ENCODE measurements at regions not wholly inside any gene's neighbourhood (a gene's known extent, or its start where the extent isn't known, plus 50 kb on each side); places are given as distances from the start of the nearest gene placed in this dataset.

DNA sequence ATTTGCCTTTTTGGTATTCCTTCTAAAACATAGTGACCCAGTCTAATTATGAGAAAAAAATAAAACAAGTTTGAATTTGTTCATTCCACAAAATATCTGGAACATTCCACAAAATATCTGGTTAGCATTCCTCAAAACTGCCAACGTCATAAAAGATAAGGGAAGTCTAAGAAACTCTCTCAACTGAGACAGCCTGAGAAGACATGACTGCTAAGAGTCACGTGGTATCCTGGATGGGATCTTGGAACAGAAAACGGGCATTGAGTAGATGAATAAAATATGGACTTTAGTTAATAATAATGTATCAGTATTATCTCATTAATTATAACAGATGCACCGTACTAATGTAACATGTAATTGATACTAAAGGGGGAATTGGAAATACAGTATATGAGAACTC, 280.9 kb downstream of the ARAP2 start:
- no peak for TF ChIP-seq FOXM1 (IDR thresholded peaks at IDR 0.05; ENCODE audit: borderline replicate concordance, low read depth)
- no peak for TF ChIP-seq CEBPB (IDR thresholded peaks at IDR 0.05)
- TF ChIP-seq EGR1 (IDR thresholded peaks at IDR 0.05): no peak
- no peak for TF ChIP-seq TAF1 (IDR thresholded peaks at IDR 0.05; ENCODE audit: low read depth)
- TF ChIP-seq, protein P1, sequence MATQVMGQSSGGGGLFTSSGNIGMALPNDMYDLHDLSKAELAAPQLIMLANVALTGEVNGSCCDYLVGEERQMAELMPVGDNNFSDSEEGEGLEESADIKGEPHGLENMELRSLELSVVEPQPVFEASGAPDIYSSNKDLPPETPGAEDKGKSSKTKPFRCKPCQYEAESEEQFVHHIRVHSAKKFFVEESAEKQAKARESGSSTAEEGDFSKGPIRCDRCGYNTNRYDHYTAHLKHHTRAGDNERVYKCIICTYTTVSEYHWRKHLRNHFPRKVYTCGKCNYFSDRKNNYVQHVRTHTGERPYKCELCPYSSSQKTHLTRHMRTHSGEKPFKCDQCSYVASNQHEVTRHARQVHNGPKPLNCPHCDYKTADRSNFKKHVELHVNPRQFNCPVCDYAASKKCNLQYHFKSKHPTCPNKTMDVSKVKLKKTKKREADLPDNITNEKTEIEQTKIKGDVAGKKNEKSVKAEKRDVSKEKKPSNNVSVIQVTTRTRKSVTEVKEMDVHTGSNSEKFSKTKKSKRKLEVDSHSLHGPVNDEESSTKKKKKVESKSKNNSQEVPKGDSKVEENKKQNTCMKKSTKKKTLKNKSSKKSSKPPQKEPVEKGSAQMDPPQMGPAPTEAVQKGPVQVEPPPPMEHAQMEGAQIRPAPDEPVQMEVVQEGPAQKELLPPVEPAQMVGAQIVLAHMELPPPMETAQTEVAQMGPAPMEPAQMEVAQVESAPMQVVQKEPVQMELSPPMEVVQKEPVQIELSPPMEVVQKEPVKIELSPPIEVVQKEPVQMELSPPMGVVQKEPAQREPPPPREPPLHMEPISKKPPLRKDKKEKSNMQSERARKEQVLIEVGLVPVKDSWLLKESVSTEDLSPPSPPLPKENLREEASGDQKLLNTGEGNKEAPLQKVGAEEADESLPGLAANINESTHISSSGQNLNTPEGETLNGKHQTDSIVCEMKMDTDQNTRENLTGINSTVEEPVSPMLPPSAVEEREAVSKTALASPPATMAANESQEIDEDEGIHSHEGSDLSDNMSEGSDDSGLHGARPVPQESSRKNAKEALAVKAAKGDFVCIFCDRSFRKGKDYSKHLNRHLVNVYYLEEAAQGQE (IDR thresholded peaks at IDR 0.05; ENCODE audit: low read depth): no peak
- TF ChIP-seq ZBTB7A (IDR thresholded peaks at IDR 0.05; ENCODE audit: low read depth): no peak
- no peak for TF ChIP-seq CREB1 (IDR thresholded peaks at IDR 0.05; ENCODE audit: low read depth)
- TF ChIP-seq RAD21 (IDR thresholded peaks at IDR 0.05; ENCODE audit: low read depth): no peak
- no peak for TF ChIP-seq YY1 (IDR thresholded peaks at IDR 0.05; ENCODE audit: low read depth)
- TF ChIP-seq TCF12 (IDR thresholded peaks at IDR 0.05; ENCODE audit: low read depth): no peak
- TF ChIP-seq EP300 (IDR thresholded peaks at IDR 0.05; ENCODE audit: borderline replicate concordance): no peak
- TF ChIP-seq TEAD4 (IDR thresholded peaks at IDR 0.05): no peak
- TF ChIP-seq, protein P2, sequence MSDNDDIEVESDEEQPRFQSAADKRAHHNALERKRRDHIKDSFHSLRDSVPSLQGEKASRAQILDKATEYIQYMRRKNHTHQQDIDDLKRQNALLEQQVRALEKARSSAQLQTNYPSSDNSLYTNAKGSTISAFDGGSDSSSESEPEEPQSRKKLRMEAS (IDR thresholded peaks at IDR 0.05): no peak

DNA sequence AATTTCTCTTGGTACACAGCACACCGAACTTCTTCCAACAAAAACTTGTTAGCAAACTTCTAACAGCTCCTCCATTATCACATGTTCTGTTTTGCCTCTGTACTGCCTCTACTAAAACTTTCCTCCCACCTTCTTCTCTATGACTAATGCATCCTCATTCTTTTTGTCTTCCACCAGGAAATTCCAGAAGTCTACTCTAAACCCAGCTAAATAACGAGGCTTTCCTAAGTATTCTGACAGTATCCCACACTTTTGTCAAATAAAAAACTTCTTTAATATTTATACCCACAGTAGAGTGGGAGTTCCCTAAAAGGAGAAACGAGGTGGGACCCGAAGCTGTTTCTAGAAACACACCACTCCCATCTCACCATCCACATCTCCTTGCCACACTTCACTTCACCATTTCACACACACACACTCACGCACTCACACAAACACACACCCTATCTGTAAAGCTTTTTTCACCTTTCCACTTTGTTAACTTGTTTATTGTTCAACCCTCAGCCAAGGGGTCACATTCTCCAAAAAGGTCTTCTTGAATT, 280.3 kb downstream of the ARAP2 start:
- no peak for TF ChIP-seq EP300 (IDR thresholded peaks at IDR 0.05; ENCODE audit: borderline replicate concordance)
- TF ChIP-seq CEBPB (IDR thresholded peaks at IDR 0.05): no peak
- TF ChIP-seq, protein P1 (IDR thresholded peaks at IDR 0.05; ENCODE audit: low read depth): no peak
- no peak for TF ChIP-seq YY1 (IDR thresholded peaks at IDR 0.05; ENCODE audit: low read depth)
- no peak for TF ChIP-seq TAF1 (IDR thresholded peaks at IDR 0.05; ENCODE audit: low read depth)
- no peak for TF ChIP-seq TEAD4 (IDR thresholded peaks at IDR 0.05)
- TF ChIP-seq ZBTB7A (IDR thresholded peaks at IDR 0.05; ENCODE audit: low read depth): no peak
- TF ChIP-seq RAD21 (IDR thresholded peaks at IDR 0.05; ENCODE audit: low read depth): no peak
- TF ChIP-seq, protein P3, sequence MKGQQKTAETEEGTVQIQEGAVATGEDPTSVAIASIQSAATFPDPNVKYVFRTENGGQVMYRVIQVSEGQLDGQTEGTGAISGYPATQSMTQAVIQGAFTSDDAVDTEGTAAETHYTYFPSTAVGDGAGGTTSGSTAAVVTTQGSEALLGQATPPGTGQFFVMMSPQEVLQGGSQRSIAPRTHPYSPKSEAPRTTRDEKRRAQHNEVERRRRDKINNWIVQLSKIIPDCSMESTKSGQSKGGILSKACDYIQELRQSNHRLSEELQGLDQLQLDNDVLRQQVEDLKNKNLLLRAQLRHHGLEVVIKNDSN (IDR thresholded peaks at IDR 0.05): no peak
- TF ChIP-seq, protein P2 (IDR thresholded peaks at IDR 0.05): no peak
- no peak for TF ChIP-seq TCF12 (IDR thresholded peaks at IDR 0.05; ENCODE audit: low read depth)
- TF ChIP-seq FOXM1 (IDR thresholded peaks at IDR 0.05; ENCODE audit: borderline replicate concordance, low read depth): no peak
- no peak for TF ChIP-seq EGR1 (IDR thresholded peaks at IDR 0.05)
- TF ChIP-seq NFIC (IDR thresholded peaks at IDR 0.05): no peak
- no peak for TF ChIP-seq CREB1 (IDR thresholded peaks at IDR 0.05; ENCODE audit: low read depth)

DNA sequence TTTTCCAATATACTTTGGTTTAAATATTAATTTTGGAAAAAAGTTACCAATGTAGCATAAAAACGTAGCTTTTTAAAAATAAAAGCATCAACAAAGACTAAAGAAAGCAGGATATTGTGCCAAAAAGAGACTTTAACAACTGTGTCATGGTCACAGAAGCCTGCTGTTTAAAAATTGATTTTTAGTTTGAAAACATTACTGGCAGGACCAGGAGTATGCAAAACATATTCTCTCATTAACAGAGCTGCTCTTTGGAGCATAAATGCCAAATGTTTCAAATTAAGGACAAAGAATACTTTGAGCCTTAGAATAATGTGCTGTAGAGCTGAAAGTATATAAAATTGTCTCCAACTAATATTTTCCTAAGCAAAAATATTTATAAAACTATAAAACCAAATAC, 279.0 kb downstream of the ARAP2 start:
- TF ChIP-seq ZBTB7A (IDR thresholded peaks at IDR 0.05; ENCODE audit: low read depth) (no peak), TCF12 (IDR thresholded peaks at IDR 0.05; ENCODE audit: low read depth) (no peak)

DNA sequence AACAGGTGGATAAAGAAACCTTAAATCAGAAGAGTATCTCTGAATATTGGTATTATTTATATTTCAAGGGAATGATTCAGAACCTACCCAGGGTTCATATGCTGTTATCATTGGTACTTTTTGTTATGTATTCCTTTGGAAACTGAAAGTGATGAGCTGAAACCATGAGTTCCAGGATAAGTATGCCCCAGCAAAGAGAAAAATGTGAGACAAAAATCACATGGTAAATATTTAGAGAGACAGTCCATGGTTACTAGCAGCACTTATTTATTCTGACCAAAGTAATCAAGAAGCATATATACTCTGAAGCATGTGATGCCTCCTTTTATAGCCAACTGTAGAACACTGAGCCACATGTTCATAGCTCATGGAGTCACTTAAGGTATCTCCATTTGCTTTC, 277.7 kb downstream of the ARAP2 start:
- TF ChIP-seq EP300 (IDR thresholded peaks at IDR 0.05; ENCODE audit: borderline replicate concordance) (no peak), EGR1 (IDR thresholded peaks at IDR 0.05) (no peak), TEAD4 (IDR thresholded peaks at IDR 0.05) (no peak), CREB1 (IDR thresholded peaks at IDR 0.05; ENCODE audit: low read depth) (no peak)

DNA sequence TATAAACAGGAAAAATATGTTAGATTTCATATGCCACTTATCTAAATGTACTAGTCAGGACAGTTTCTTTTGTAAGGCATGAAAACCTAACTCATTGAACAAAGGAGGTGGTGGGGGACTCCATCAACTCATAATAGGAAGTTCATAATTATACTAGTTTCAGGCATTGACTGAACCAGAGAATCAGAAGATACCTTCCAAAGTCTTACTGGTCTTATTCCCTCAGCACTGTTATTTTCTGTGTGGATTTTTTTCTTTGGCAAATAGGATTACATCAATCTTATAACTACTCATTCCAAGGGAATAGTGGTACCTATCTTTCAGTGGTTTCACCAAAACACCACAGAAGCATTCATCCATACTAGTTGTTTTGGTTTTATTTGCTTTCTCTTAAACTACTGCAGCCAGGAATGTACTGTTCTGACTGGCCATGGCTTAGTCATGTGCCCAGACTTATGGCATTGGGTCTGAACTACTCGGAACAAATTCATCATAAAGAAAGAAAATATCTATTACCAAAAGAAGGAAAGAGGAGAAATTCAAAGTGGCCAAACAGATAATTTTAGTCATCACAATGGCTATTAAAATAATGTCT, 273.9 kb downstream of the ARAP2 start:
- TF ChIP-seq NFIC (IDR thresholded peaks at IDR 0.05): no peak
- no peak for TF ChIP-seq YY1 (IDR thresholded peaks at IDR 0.05; ENCODE audit: low read depth)
- TF ChIP-seq TAF1 (IDR thresholded peaks at IDR 0.05; ENCODE audit: low read depth): no peak
- no peak for TF ChIP-seq CREB1 (IDR thresholded peaks at IDR 0.05; ENCODE audit: low read depth)
- no peak for TF ChIP-seq TCF12 (IDR thresholded peaks at IDR 0.05; ENCODE audit: low read depth)
- no peak for TF ChIP-seq CEBPB (IDR thresholded peaks at IDR 0.05)
- TF ChIP-seq RAD21 (IDR thresholded peaks at IDR 0.05; ENCODE audit: low read depth): no peak
- TF ChIP-seq ZBTB7A (IDR thresholded peaks at IDR 0.05; ENCODE audit: low read depth): no peak
- TF ChIP-seq, protein P3 (IDR thresholded peaks at IDR 0.05): no peak

DNA sequence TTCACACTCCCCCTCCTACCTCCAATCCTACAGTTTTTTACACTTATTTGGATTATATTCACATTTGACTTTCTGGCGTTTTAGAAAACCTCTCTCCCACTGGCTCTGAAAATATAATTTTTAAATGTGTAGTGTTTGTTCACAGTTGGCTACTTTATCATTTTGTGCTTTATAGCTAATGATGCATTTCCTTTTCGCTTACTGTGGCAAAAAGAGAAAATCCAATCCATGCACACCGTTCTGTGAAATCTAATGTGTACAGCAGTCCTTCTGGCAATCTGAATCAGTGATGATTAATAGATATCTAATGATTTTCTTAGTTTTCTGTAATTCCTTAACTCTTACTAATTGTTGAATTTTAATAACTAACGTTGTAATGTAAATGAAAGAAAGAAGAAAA, 271.5 kb downstream of the ARAP2 start:
- TF ChIP-seq TEAD4 (IDR thresholded peaks at IDR 0.05) (no peak), TCF12 (IDR thresholded peaks at IDR 0.05; ENCODE audit: low read depth) (no peak), EGR1 (IDR thresholded peaks at IDR 0.05) (no peak), RAD21 (IDR thresholded peaks at IDR 0.05; ENCODE audit: low read depth) (no peak), TAF1 (IDR thresholded peaks at IDR 0.05; ENCODE audit: low read depth) (no peak), FOXM1 (IDR thresholded peaks at IDR 0.05; ENCODE audit: borderline replicate concordance, low read depth) (no peak), CEBPB (IDR thresholded peaks at IDR 0.05) (no peak), YY1 (IDR thresholded peaks at IDR 0.05; ENCODE audit: low read depth) (no peak), NFIC (IDR thresholded peaks at IDR 0.05) (no peak), CREB1 (IDR thresholded peaks at IDR 0.05; ENCODE audit: low read depth) (no peak), ZBTB7A (IDR thresholded peaks at IDR 0.05; ENCODE audit: low read depth) (no peak), EP300 (IDR thresholded peaks at IDR 0.05; ENCODE audit: borderline replicate concordance) (no peak)
- TF ChIP-seq, protein P1 (IDR thresholded peaks at IDR 0.05; ENCODE audit: low read depth): no peak
- TF ChIP-seq, protein P2 (IDR thresholded peaks at IDR 0.05): no peak
- TF ChIP-seq, protein P3 (IDR thresholded peaks at IDR 0.05): no peak
